HepG2 (cell line): ENCODE measurements at regions not wholly inside any gene's neighbourhood (a gene's known extent, or its start where the extent isn't known, plus 50 kb on each side); places are given as distances from the start of the nearest gene placed in this dataset.

ENCODE experiments used
- BCL6 ChIP-seq: IDR thresholded peaks from 2 replicates; pipeline ENCODE4 v1.6.1; 2016; ENCODE audit warnings: missing genetic modification reagents, missing compliant biosample characterization
- CBFB ChIP-seq: sonication (generic); formaldehyde crosslinking; IDR thresholded peaks from 2 replicates; pipeline ENCODE4 v1.4.0; 2020; ENCODE audit warnings: missing genetic modification reagents
- NFE2 ChIP-seq: sonication (generic); formaldehyde crosslinking; IDR thresholded peaks from 2 replicates; pipeline ENCODE4 v1.4.0; 2020; ENCODE audit warnings: missing genetic modification reagents
- NR2F6 ChIP-seq, 2 experiments: IDR thresholded peaks; 2 replicates each; pipeline ENCODE4 v1.6.1; 2016; ENCODE audit warnings: antibody characterized with exemption in 1 of 2, mild to moderate bottlenecking in 1 of 2
- PAF1 ChIP-seq: IDR thresholded peaks from 2 replicates; pipeline ENCODE4 v1.6.1; 2016; ENCODE audit warnings: missing genetic modification reagents, missing compliant biosample characterization
- PAWR ChIP-seq: sonication (generic); formaldehyde crosslinking; IDR thresholded peaks from 2 replicates; pipeline ENCODE4 v1.4.0; 2020; ENCODE audit warnings: missing genetic modification reagents, mild to moderate bottlenecking, borderline replicate concordance
- PPARG ChIP-seq: conservative IDR thresholded peaks from 2 replicates; pipeline ENCODE4 v1.6.1; 2016; ENCODE audit warnings: missing biosample characterization, missing genetic modification reagents
- SNAPC2 ChIP-seq: sonication (generic); formaldehyde crosslinking; IDR thresholded peaks from 2 replicates; pipeline ENCODE4 v1.8.1; 2022; ENCODE audit warnings: mild to moderate bottlenecking, missing genetic modification reagents
- TBL1XR1 ChIP-seq: fragments of 150-350 bp; IDR thresholded peaks from 2 replicates; pipeline ENCODE4 v1.6.1; 2014; ENCODE audit warnings: borderline replicate concordance, low read length; ENCODE audit not compliant: partially characterized antibody
- TBX2 ChIP-seq: sonication (generic); formaldehyde crosslinking; IDR thresholded peaks from 2 replicates; pipeline ENCODE4 v1.5.0; 2020; ENCODE audit warnings: missing genetic modification reagents, mild to moderate bottlenecking, borderline replicate concordance
- ZBTB20 ChIP-seq: sonication (generic); formaldehyde crosslinking; IDR thresholded peaks from 2 replicates; pipeline ENCODE4 v1.8.1; 2023; ENCODE audit warnings: missing genetic modification reagents, low read depth, mild to moderate bottlenecking, borderline replicate concordance
- ZBTB38 ChIP-seq: sonication (generic); formaldehyde crosslinking; IDR thresholded peaks from 2 replicates; pipeline ENCODE4 v1.5.1; 2020; ENCODE audit warnings: mild to moderate bottlenecking, missing genetic modification reagents
- ZNF367 ChIP-seq: sonication (generic); formaldehyde crosslinking; IDR thresholded peaks from 2 replicates; pipeline ENCODE4 v1.4.0; 2020; ENCODE audit warnings: missing genetic modification reagents, borderline replicate concordance
- ZNF501 ChIP-seq: sonication (generic); formaldehyde crosslinking; IDR thresholded peaks from 2 replicates; pipeline ENCODE4 v1.5.1; 2020; ENCODE audit warnings: mild to moderate bottlenecking, moderate library complexity, missing genetic modification reagents
- ZNF709 ChIP-seq: sonication (generic); formaldehyde crosslinking; IDR thresholded peaks from 2 replicates; pipeline ENCODE4 v1.5.0; 2020; ENCODE audit warnings: mild to moderate bottlenecking, missing genetic modification reagents
- ZNF713 ChIP-seq: sonication (generic); formaldehyde crosslinking; IDR thresholded peaks from 2 replicates; pipeline ENCODE4 v1.4.0; 2020; ENCODE audit warnings: mild to moderate bottlenecking, missing genetic modification reagents
- ZNF788 ChIP-seq: sonication (generic); formaldehyde crosslinking; IDR thresholded peaks from 2 replicates; pipeline ENCODE4 v1.5.0; 2020; ENCODE audit warnings: mild to moderate bottlenecking, missing genetic modification reagents, borderline replicate concordance
- TF ChIP-seq, protein P1 (sequence below): sonication (generic); formaldehyde crosslinking; IDR thresholded peaks from 2 replicates; pipeline ENCODE4 v1.4.0; 2020; ENCODE audit warnings: missing genetic modification reagents, borderline replicate concordance
- TF ChIP-seq, protein P2 (sequence below): sonication (generic); formaldehyde crosslinking; IDR thresholded peaks from 2 replicates; pipeline ENCODE4 v1.8.1; 2023; ENCODE audit warnings: mild to moderate bottlenecking, missing genetic modification reagents
- TF ChIP-seq, protein P3 (sequence below), 2 experiments: sonication (generic) in 1 of 2; formaldehyde crosslinking in 1 of 2; IDR thresholded peaks; 2 replicates each; pipeline versions ENCODE4 v1.4.0 to v1.6.1; 2018 to 2020; ENCODE audit warnings: missing genetic modification reagents in 2 of 2, borderline replicate concordance in 1 of 2, low read depth in 1 of 2, mild to moderate bottlenecking in 1 of 2, missing biosample characterization in 1 of 2
- TF ChIP-seq, protein P4 (sequence below): sonication (generic); formaldehyde crosslinking; IDR thresholded peaks from 2 replicates; pipeline ENCODE4 v1.4.0; 2020; ENCODE audit warnings: missing genetic modification reagents
- TF ChIP-seq, protein P5 (sequence below): sonication (generic); formaldehyde crosslinking; IDR thresholded peaks from 2 replicates; pipeline ENCODE4 v1.4.0; 2020; ENCODE audit warnings: mild to moderate bottlenecking, missing genetic modification reagents, borderline replicate concordance

DNA sequence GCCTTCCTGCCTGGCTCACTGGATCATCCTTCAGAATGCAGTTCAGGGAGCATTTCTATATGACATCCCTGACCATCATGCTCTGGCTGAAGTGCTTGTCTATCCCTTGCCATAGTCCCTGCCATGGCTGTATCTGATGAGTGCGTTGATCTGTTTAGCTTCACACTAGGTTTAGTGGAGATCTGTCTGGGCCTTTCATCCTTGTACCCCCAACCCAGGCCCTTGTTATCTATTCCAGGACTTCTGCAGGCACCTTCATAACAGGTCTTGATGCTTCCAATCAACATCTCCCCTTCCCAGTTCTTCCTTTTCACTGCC, 102.4 kb downstream of the QRSL1 start (continued):
- TF ChIP-seq, protein P1, sequence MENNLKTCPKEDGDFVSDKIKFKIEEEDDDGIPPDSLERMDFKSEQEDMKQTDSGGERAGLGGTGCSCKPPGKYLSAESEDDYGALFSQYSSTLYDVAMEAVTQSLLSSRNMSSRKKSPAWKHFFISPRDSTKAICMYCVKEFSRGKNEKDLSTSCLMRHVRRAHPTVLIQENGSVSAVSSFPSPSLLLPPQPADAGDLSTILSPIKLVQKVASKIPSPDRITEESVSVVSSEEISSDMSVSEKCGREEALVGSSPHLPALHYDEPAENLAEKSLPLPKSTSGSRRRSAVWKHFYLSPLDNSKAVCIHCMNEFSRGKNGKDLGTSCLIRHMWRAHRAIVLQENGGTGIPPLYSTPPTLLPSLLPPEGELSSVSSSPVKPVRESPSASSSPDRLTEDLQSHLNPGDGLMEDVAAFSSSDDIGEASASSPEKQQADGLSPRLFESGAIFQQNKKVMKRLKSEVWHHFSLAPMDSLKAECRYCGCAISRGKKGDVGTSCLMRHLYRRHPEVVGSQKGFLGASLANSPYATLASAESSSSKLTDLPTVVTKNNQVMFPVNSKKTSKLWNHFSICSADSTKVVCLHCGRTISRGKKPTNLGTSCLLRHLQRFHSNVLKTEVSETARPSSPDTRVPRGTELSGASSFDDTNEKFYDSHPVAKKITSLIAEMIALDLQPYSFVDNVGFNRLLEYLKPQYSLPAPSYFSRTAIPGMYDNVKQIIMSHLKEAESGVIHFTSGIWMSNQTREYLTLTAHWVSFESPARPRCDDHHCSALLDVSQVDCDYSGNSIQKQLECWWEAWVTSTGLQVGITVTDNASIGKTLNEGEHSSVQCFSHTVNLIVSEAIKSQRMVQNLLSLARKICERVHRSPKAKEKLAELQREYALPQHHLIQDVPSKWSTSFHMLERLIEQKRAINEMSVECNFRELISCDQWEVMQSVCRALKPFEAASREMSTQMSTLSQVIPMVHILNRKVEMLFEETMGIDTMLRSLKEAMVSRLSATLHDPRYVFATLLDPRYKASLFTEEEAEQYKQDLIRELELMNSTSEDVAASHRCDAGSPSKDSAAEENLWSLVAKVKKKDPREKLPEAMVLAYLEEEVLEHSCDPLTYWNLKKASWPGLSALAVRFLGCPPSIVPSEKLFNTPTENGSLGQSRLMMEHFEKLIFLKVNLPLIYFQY (CRISPR knock-in tag): no peak
- TF ChIP-seq PAF1 (CRISPR knock-in tag) (no peak), ZNF367 (CRISPR knock-in tag) (no peak), NFE2 (CRISPR knock-in tag) (no peak), ZBTB20 (no peak), CBFB (CRISPR knock-in tag) (no peak), BCL6 (CRISPR knock-in tag) (no peak), ZNF713 (CRISPR knock-in tag) (no peak), SNAPC2 (0 out of 2 replicates have a peak, but pooled peaks have one; percentile 36), PPARG (CRISPR knock-in tag) (no peak), PAWR (CRISPR knock-in tag) (no peak), TBL1XR1 (no peak), NR2F6 (IDR thresholded peaks at IDR 0.05) (no peak), NR2F6 (CRISPR knock-in tag; IDR thresholded peaks at IDR 0.05) (no peak), TBX2 (no peak; the same call in 1 of the 2 replicates), ZBTB38 (CRISPR knock-in tag) (0 out of 2 replicates have a peak, but pooled peaks have one; percentile 28), ZNF788 (CRISPR knock-in tag) (0 out of 2 replicates have a peak, but pooled peaks have one; percentile 3), ZNF501 (CRISPR knock-in tag) (peak; percentile 65; the same call in 1 of the 2 replicates), ZNF709 (no peak)
- TF ChIP-seq, protein P2, sequence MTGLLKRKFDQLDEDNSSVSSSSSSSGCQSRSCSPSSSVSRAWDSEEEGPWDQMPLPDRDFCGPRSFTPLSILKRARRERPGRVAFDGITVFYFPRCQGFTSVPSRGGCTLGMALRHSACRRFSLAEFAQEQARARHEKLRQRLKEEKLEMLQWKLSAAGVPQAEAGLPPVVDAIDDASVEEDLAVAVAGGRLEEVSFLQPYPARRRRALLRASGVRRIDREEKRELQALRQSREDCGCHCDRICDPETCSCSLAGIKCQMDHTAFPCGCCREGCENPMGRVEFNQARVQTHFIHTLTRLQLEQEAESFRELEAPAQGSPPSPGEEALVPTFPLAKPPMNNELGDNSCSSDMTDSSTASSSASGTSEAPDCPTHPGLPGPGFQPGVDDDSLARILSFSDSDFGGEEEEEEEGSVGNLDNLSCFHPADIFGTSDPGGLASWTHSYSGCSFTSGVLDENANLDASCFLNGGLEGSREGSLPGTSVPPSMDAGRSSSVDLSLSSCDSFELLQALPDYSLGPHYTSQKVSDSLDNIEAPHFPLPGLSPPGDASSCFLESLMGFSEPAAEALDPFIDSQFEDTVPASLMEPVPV (CRISPR knock-in tag): no peak
- TF ChIP-seq, protein P3, sequence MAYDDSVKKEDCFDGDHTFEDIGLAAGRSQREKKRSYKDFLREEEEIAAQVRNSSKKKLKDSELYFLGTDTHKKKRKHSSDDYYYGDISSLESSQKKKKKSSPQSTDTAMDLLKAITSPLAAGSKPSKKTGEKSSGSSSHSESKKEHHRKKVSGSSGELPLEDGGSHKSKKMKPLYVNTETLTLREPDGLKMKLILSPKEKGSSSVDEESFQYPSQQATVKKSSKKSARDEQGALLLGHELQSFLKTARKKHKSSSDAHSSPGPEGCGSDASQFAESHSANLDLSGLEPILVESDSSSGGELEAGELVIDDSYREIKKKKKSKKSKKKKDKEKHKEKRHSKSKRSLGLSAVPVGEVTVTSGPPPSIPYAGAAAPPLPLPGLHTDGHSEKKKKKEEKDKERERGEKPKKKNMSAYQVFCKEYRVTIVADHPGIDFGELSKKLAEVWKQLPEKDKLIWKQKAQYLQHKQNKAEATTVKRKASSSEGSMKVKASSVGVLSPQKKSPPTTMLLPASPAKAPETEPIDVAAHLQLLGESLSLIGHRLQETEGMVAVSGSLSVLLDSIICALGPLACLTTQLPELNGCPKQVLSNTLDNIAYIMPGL (CRISPR knock-in tag; IDR thresholded peaks at IDR 0.05; ENCODE audit: borderline replicate concordance in 1 of 2, low read depth in 1 of 2): no peak
- TF ChIP-seq, protein P4, sequence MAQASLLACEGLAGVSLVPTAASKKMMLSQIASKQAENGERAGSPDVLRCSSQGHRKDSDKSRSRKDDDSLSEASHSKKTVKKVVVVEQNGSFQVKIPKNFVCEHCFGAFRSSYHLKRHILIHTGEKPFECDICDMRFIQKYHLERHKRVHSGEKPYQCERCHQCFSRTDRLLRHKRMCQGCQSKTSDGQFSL (CRISPR knock-in tag): no peak
- TF ChIP-seq, protein P5, sequence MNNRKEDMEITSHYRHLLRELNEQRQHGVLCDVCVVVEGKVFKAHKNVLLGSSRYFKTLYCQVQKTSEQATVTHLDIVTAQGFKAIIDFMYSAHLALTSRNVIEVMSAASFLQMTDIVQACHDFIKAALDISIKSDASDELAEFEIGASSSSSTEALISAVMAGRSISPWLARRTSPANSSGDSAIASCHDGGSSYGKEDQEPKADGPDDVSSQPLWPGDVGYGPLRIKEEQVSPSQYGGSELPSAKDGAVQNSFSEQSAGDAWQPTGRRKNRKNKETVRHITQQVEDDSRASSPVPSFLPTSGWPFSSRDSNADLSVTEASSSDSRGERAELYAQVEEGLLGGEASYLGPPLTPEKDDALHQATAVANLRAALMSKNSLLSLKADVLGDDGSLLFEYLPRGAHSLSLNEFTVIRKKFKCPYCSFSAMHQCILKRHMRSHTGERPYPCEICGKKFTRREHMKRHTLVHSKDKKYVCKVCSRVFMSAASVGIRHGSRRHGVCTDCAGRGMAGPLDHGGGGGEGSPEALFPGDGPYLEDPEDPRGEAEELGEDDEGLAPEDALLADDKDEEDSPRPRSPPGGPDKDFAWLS (CRISPR knock-in tag): no peak
